ENCODE measurements at regions not wholly inside any gene's neighbourhood (a gene's known extent, or its start where the extent isn't known, plus 50 kb on each side); places are given as distances from the start of the nearest gene placed in this dataset.

- no peak for DNase-seq (ENCODE audit: low read depth)
- no peak for TF ChIP-seq CTCF (IDR thresholded peaks at IDR 0.05; ENCODE audit: control insufficient read depth, insufficient read depth, low read depth, low read length, missing control alignments)
- H3K4me3 ChIP-seq (ENCODE audit: control insufficient read depth, low read depth, low read length) = no peak overlapping the region
These were observed 83.5 kb upstream of the CPO start for GRCh38 chr2:206855585-206856433.

DNA sequence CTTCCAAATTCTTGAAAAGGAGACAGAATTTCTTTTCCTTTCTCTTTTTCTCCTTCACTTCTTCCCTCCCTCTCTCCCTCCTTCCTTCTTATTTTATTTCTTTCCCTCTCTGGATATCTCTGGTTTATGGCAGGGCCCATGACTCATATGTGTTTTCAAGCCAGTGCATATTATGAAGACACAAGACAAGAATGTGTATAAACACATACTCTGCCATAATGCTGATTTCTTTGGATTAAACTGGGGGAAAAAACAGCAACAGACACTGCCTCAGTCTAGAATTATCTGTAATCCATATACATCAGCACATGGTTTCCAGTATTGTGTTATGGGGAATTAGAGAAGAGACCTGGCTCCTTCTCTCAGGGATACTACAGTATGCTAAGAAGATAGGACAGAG lies 82.8 kb upstream of the CPO start:
- DNase-seq (ENCODE audit: low read depth) = peak; percentile 5
- TF ChIP-seq CTCF (IDR thresholded peaks at IDR 0.05; ENCODE audit: control insufficient read depth, insufficient read depth, low read depth, low read length, missing control alignments) = no peak
- no peak overlapping the region for H3K4me3 ChIP-seq (ENCODE audit: control insufficient read depth, low read depth, low read length)

GRCh38 chr2:206858687-206859329 lies 80.5 kb upstream of the CPO start:
- no peak for DNase-seq (ENCODE audit: low read depth)
- TF ChIP-seq CTCF (IDR thresholded peaks at IDR 0.05; ENCODE audit: control insufficient read depth, insufficient read depth, low read depth, low read length, missing control alignments) = no peak
- H3K4me3 ChIP-seq (ENCODE audit: control insufficient read depth, low read depth, low read length) = no peak overlapping the region

- no peak overlapping the region for H3K4me3 ChIP-seq (ENCODE audit: control insufficient read depth, low read depth, low read length)
- no peak for TF ChIP-seq CTCF (IDR thresholded peaks at IDR 0.05; ENCODE audit: control insufficient read depth, insufficient read depth, low read depth, low read length, missing control alignments)
- no peak for DNase-seq (ENCODE audit: low read depth)
These were observed 80.0 kb upstream of the CPO start for GRCh38 chr2:206859330-206859739.

DNA sequence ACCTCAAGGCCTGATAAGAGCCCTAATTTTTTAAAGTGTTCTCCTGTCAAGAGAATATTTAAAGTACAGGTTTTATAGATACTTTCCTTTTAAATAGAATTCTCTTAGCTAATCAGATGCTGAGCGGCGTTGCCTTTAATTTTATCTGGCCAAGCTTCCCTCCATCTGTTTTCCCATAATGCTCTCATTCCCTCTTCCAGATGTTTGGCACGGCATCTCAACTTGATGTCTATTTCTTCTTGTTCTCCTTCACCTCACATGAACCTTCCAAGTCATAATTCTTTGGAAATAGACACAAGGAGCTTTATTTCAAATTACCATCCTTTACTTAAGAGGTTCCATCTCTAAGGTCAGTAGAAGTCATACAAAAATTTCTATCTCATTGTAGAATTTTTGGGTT lies 76.1 kb upstream of the CPO start:
- TF ChIP-seq CTCF (IDR thresholded peaks at IDR 0.05; ENCODE audit: control insufficient read depth, insufficient read depth, low read depth, low read length, missing control alignments) = no peak
- no peak for DNase-seq (ENCODE audit: low read depth)
- H3K4me3 ChIP-seq (ENCODE audit: control insufficient read depth, low read depth, low read length) = no peak overlapping the region

DNA sequence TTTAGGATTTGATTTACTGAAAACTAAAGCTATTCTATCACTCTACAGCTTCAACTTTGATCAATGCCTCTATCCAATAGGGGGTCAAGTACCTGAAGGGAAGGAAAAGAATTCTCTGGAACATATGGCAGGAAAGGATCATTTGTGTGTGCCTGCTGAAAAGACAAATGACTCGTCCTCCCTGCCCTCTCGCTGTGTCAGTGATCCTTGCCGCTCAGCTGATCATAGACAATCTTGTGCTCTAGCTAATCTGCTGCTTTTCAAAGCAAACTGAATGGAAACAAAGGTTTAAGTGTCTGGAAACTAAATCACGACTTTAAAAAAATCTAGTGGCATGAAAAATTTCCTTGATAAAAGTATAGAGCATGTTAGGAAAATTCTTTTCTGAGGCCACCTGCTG lies 75.6 kb upstream of the CPO start:
- TF ChIP-seq CTCF (IDR thresholded peaks at IDR 0.05; ENCODE audit: control insufficient read depth, insufficient read depth, low read depth, low read length, missing control alignments) = no peak
- H3K4me3 ChIP-seq (ENCODE audit: control insufficient read depth, low read depth, low read length) = no peak overlapping the region
- no peak for DNase-seq (ENCODE audit: low read depth)
